ENCODE measurements at regions not wholly inside any gene's neighbourhood (a gene's known extent, or its start where the extent isn't known, plus 50 kb on each side); places are given as distances from the start of the nearest gene placed in this dataset.

DNA sequence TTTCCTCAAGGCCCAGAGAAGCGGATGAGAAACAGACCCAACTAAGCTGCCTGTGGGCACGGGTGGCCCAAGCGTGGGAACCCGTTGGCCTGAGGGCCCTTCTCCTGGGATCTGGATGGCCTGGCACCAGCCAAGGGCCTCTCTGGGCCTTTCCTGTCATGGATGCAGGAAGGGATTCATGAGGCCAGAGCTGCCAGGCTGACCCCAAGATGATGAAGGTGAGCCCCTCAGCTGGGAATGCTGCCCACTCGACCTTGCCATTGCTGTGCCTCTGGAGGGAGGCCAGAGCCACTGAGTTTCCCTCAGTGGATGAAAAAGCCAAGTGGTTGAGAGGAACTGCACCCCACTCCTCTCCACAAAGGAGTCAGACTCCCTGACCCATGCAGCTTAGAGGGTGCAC, 171.2 kb downstream of the VEGFA start:
- Histone ChIP-seq H3K9me3 (ENCODE audit: control insufficient read depth, low read depth, low read length) (no peaks in the 10 kb centered on the region), H2BK12ac (ENCODE audit: insufficient read length, low read depth, low read length) (no peak overlapping the region), H4K20me1 (ENCODE audit: control insufficient read depth, insufficient read depth, insufficient read length) (no peaks in the 10 kb centered on the region), H3K4ac (ENCODE audit: low read depth, low read length) (no peak overlapping the region), H3K56ac (ENCODE audit: insufficient read length, low read depth, low read length) (no peak overlapping the region), H3K4me1 (ENCODE audit: insufficient read depth, low read length) (no peaks in the 10 kb centered on the region; the same call in 1 of the 2 replicates), H2BK120ac (ENCODE audit: low read depth, low read length, poor library complexity, severe bottlenecking) (no peak overlapping the region), H3K14ac (ENCODE audit: insufficient read depth, low read length) (no peak overlapping the region; the same call in 1 of the 2 replicates), H2BK5ac (ENCODE audit: insufficient read length, low read length) (no peak overlapping the region), H3K4me2 (ENCODE audit: insufficient read depth, insufficient read length, low read length) (no peak overlapping the region), H2AFZ (ENCODE audit: low read length) (no peak overlapping the region), H3T11ph (ENCODE audit: low read length) (no peak overlapping the region), H3K23me2 (ENCODE audit: insufficient read length, low read depth, low read length, poor library complexity, severe bottlenecking) (no peaks in the 10 kb centered on the region), H4K5ac (ENCODE audit: insufficient read length, low read depth, low read length) (no peak overlapping the region), H3K9ac (ENCODE audit: extremely low read depth, insufficient read length, low read length) (no peak overlapping the region), H3K79me2 (ENCODE audit: insufficient read depth, low read length) (no peaks in the 10 kb centered on the region), H3K18ac (ENCODE audit: insufficient read length, low read depth, low read length) (no peak overlapping the region), H3K27ac (ENCODE audit: insufficient read length, low read depth, low read length) (no peak overlapping the region), H3K79me1 (ENCODE audit: insufficient read depth, low read depth, low read length, poor library complexity, severe bottlenecking) (no peaks in the 10 kb centered on the region), H3K23ac (ENCODE audit: insufficient read length, low read depth, low read length) (no peak overlapping the region), H4K8ac (replicated peaks; ENCODE audit: insufficient read length, low read depth, low read length) (no peak overlapping the region), H2AK5ac (ENCODE audit: insufficient read length, low read length) (no peak overlapping the region), H2BK20ac (ENCODE audit: low read depth, low read length, poor library complexity, severe bottlenecking) (no peak overlapping the region), H2BK15ac (ENCODE audit: low read depth, low read length) (no peak overlapping the region), H4K91ac (ENCODE audit: insufficient read length, low read depth, low read length) (no peak overlapping the region), H3K27me3 (ENCODE audit: insufficient read depth, low read length) (no peaks in the 10 kb centered on the region)
- peaks cover 11 to 23% of the 10 kb centered on the region in 2 experiments for H3K4me1 Mint-ChIP-seq
- H3K27me3 Mint-ChIP-seq (ENCODE audit: low read depth), result no peaks in the 10 kb centered on the region
- no peak overlapping the region for H3K4me3 Mint-ChIP-seq
- TF ChIP-seq, protein P1, sequence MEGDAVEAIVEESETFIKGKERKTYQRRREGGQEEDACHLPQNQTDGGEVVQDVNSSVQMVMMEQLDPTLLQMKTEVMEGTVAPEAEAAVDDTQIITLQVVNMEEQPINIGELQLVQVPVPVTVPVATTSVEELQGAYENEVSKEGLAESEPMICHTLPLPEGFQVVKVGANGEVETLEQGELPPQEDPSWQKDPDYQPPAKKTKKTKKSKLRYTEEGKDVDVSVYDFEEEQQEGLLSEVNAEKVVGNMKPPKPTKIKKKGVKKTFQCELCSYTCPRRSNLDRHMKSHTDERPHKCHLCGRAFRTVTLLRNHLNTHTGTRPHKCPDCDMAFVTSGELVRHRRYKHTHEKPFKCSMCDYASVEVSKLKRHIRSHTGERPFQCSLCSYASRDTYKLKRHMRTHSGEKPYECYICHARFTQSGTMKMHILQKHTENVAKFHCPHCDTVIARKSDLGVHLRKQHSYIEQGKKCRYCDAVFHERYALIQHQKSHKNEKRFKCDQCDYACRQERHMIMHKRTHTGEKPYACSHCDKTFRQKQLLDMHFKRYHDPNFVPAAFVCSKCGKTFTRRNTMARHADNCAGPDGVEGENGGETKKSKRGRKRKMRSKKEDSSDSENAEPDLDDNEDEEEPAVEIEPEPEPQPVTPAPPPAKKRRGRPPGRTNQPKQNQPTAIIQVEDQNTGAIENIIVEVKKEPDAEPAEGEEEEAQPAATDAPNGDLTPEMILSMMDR (conservative IDR thresholded peaks at IDR 0.05), result no peak
- H3K36me3 Mint-ChIP-seq (ENCODE audit: insufficient read depth in 1 of 3, low read depth in 3 of 3), result peaks cover 0 to 4% (median 0%) of the 10 kb centered on the region in 3 experiments; a peak in 2 of 7 replicates
- peak; percentile 7 for DNase-seq
- no CpG with 5 or more reads among the region's 5 CpGs for WGBS (ENCODE audit: extremely low coverage, insufficient read length, low lambda C conversion rate)
- H3K27ac Mint-ChIP-seq, result no peak overlapping the region
- H3K9me3 Mint-ChIP-seq, result peaks cover 0 to 3% of the 10 kb centered on the region in 2 experiments; a peak in 4 of 5 replicates
